SH-SY5Y (cell line): ENCODE measurements at regions not wholly inside any gene's neighbourhood (a gene's known extent, or its start where the extent isn't known, plus 50 kb on each side); places are given as distances from the start of the nearest gene placed in this dataset.

Experiments
- GATA2 ChIP-seq: IDR thresholded peaks from 2 replicates; pipeline ENCODE4 v1.6.1; 2011; ENCODE audit warnings: mild to moderate bottlenecking, low read depth, low read length
- GATA3 ChIP-seq: IDR thresholded peaks from 2 replicates; pipeline ENCODE4 v1.6.1; 2011; ENCODE audit warnings: low read depth, mild to moderate bottlenecking, low read length, moderate library complexity

DNA sequence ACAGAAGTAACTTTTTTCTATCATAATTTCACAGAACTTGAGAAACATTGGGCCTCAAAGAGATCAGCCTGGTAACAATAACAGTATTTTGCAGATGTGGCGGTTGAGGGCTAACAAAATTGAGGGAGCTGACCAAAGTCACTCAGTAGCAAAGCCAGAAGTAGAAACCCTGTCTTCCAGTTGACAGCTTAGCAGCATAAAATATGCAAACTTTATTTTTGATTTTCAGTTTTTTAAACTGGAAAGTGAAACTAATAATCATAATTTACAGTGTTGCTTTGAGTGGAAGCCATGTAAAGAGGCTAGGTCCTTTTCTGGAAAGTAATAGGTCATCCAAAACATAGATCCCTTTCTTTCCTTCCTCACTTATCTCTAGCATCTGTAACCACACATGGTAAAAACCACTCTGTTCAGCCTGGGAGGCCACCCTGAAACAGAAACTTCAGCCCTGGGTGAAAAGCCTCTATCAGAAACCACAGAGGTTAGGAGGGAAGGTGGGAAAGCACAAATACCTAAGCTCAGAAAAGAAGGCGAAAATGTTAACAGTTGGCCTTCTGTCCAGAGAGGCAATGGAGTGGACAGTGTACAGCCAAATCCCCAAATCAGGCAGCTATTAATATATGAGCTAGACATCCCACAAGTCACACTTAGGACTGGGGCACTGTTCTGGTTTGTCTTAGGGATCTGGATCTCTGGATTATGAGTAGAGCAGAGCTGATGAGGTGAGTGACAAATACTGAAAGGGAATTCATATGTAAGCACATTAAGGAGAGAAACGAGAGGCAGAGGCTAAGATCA, 61.1 kb upstream of the ARSJ start:
- TF ChIP-seq GATA2 (peak; percentile 27; the same call in 1 of the 2 replicates), GATA3 (no peak)
